ENCODE measurements at regions not wholly inside any gene's neighbourhood (a gene's known extent, or its start where the extent isn't known, plus 50 kb on each side); places are given as distances from the start of the nearest gene placed in this dataset.

DNA sequence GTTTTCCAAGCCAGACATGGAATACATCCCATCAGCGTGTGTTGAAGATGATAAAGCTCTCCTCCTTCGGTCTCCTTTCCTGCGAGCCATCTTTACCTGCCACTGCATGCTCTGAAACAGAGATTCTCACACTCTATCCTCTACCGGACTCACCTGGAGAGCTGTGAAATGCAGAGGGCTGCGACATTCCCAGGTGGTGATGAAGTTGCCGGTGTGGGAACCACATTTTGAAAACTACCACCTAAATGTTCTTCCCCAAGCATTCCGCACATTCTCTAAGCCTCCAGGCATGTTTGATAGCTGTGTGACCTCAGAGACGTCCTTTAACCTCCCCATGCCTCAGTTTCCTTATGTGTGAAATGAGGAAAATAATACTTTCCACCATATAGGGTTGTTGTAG, 226.2 kb upstream of the RAB6C start:
- H3K36me3 Mint-ChIP-seq, result no peaks in the 10 kb centered on the region
- peaks cover 0 to 1% (median 0%) of the 10 kb centered on the region in 5 donors for H3K9me3 Mint-ChIP-seq

DNA sequence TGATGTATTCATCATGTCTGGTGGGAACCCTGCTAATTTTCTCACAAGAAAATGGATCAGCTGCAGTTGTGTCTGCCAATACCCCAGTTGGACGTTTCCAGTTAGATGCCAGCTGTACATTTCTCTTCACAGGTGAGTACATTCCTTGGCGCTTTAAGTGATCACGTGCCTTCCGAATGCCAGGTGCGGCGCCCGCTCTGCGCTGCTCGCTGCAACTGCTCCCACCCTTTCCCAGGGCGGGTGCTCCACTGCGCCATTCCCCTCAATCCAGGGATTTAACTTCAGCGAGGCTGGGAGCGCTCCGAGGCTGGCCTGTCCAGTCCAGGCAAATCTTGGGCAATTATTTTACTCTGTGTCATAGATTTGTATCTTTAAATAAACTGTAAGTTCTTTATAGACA, 225.0 kb upstream of the RAB6C start:
- Mint-ChIP-seq H3K27me3 (no peaks in the 10 kb centered on the region), H3K9me3 (no peaks in the 10 kb centered on the region), H3K4me1 (peaks cover 0 to 3% (median 0%) of the 10 kb centered on the region in 3 donors), H3K36me3 (no peaks in the 10 kb centered on the region), H3K27ac (no peak overlapping the region), H3K4me3 (no peak overlapping the region)
- H3K27me3 ChIP-seq (ENCODE audit: insufficient read depth, low read length, poor library complexity, severe bottlenecking), result no peaks in the 10 kb centered on the region
- no peaks in the 10 kb centered on the region for H3K36me3 ChIP-seq (ENCODE audit: insufficient read depth, low read length)
- H3K27ac ChIP-seq (ENCODE audit: low read depth, low read length), result no peak overlapping the region
- H3K4me3 ChIP-seq (ENCODE audit: low read length), result no peak overlapping the region
- CTCF ChIA-PET, result no interaction called here
- POLR2A ChIA-PET, result no interaction called here
- H3K9me3 ChIP-seq (ENCODE audit: low read length), result no peaks in the 10 kb centered on the region
- no peaks in the 10 kb centered on the region for H3K4me1 ChIP-seq (ENCODE audit: insufficient read depth, low read length)
- DNase-seq, result no peak

More for the DNA sequence above, 226.2 kb upstream of the RAB6C start:
- H3K27me3 Mint-ChIP-seq, result peaks cover 0 to 3% of the 10 kb centered on the region in 2 donors
- H3K4me1 Mint-ChIP-seq, result peaks cover 0 to 3% (median 0%) of the 10 kb centered on the region in 3 donors
- H3K27me3 ChIP-seq (ENCODE audit: insufficient read depth, low read length, poor library complexity, severe bottlenecking), result no peaks in the 10 kb centered on the region
- no peaks in the 10 kb centered on the region for H3K4me1 ChIP-seq (ENCODE audit: insufficient read depth, low read length)
- DNase-seq, result no peak
- ChIA-PET POLR2A (no interaction called here), CTCF (no interaction called here)
- no peaks in the 10 kb centered on the region for H3K9me3 ChIP-seq (ENCODE audit: low read length)
- no peak overlapping the region for H3K27ac ChIP-seq (ENCODE audit: low read depth, low read length)
- H3K4me3 ChIP-seq (ENCODE audit: low read length), result no peak overlapping the region
- no peak overlapping the region for H3K4me3 Mint-ChIP-seq
- no peaks in the 10 kb centered on the region for H3K36me3 ChIP-seq (ENCODE audit: insufficient read depth, low read length)
- H3K27ac Mint-ChIP-seq, result no peak overlapping the region

DNA sequence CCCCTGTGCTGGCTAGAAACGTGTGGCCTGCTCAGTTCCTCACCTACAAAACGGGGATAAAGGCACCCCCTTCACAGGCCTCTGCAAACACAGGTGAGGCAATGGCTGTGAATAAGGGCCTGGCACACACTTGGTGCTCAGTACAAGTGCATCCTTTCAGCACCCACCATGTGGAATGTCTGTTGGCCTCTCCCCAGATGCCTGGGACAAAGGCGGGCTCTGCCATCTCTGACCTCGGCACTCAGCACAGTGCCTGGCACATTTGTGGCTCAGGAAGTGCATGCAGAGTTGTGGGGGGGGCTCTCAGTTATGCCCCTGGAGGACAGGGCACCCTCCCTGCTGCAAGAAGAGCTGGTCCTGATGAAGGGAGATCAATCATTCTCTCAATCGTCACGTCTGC, 224.6 kb upstream of the RAB6C start:
- DNase-seq, result no peak
- H3K36me3 ChIP-seq (ENCODE audit: insufficient read depth, low read length), result no peaks in the 10 kb centered on the region
- H3K9me3 ChIP-seq (ENCODE audit: low read length), result no peaks in the 10 kb centered on the region
- no peak overlapping the region for H3K27ac ChIP-seq (ENCODE audit: low read depth, low read length)
- H3K27me3 ChIP-seq (ENCODE audit: insufficient read depth, low read length, poor library complexity, severe bottlenecking), result no peaks in the 10 kb centered on the region
- Mint-ChIP-seq H3K27ac (no peak overlapping the region), H3K9me3 (no peaks in the 10 kb centered on the region), H3K4me3 (no peak overlapping the region), H3K4me1 (peaks cover 0 to 3% (median 0%) of the 10 kb centered on the region in 3 donors), H3K36me3 (no peaks in the 10 kb centered on the region), H3K27me3 (no peaks in the 10 kb centered on the region)
- POLR2A ChIA-PET, result no interaction called here
- CTCF ChIA-PET, result no interaction called here
- H3K4me3 ChIP-seq (ENCODE audit: low read length), result no peak overlapping the region
- H3K4me1 ChIP-seq (ENCODE audit: insufficient read depth, low read length), result no peaks in the 10 kb centered on the region

DNA sequence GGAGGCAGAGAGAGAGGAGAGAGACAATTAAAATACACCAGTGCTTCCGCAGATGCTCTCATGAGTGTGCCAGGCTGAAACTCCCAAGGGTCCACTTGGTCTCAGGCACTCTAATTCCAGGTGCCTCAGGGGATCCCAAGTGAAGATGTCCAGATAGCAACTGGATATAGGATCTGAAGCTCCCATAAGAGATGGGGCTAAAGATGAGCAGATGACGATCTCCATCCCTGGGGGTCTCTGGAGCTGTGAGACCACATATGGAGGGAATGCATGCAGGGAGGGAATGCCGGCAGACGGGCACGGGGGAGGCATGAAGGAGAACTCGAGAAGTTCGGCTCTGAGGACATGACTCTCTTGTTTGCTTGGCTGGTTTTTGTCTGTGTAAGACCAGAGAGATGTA, 223.7 kb upstream of the RAB6C start:
- no peak overlapping the region for H3K4me3 ChIP-seq (ENCODE audit: low read length)
- ChIA-PET CTCF (no interaction called here), POLR2A (no interaction called here)
- no peaks in the 10 kb centered on the region for H3K9me3 Mint-ChIP-seq
- H3K36me3 Mint-ChIP-seq, result no peaks in the 10 kb centered on the region
- H3K4me1 Mint-ChIP-seq, result peaks cover 0 to 3% (median 0%) of the 10 kb centered on the region in 3 donors
- no peaks in the 10 kb centered on the region for H3K27me3 Mint-ChIP-seq
- H3K4me1 ChIP-seq (ENCODE audit: insufficient read depth, low read length), result no peaks in the 10 kb centered on the region
- no peaks in the 10 kb centered on the region for H3K36me3 ChIP-seq (ENCODE audit: insufficient read depth, low read length)
- no peak overlapping the region for H3K27ac Mint-ChIP-seq
- no peaks in the 10 kb centered on the region for H3K27me3 ChIP-seq (ENCODE audit: insufficient read depth, low read length, poor library complexity, severe bottlenecking)
- DNase-seq, result no peak
- no peak overlapping the region for H3K27ac ChIP-seq (ENCODE audit: low read depth, low read length)
- H3K9me3 ChIP-seq (ENCODE audit: low read length), result no peaks in the 10 kb centered on the region
- no peak overlapping the region for H3K4me3 Mint-ChIP-seq

DNA sequence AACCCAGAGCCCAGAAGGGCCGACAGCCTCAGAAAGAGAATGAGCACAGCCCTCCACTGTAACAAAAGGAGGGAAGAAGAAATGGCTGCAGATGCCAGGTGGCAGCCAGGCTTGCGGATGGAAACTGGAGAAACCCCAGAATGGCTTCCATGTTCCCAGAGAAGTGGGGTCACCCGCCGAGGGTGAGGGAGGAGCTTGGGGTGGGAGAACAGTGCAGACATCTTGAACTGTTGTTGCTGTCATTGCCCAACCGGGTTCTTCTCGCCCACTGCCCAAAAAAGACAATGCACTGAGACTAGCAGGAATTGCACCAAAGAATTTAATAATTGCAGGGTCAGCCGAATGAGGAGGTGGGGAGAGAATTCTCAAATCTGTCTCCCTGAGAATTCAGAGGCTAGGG, 223.2 kb upstream of the RAB6C start:
- Histone ChIP-seq H3K27me3 (ENCODE audit: insufficient read depth, low read length, poor library complexity, severe bottlenecking) (no peaks in the 10 kb centered on the region), H3K9me3 (ENCODE audit: low read length) (no peaks in the 10 kb centered on the region), H3K4me3 (ENCODE audit: low read length) (no peak overlapping the region), H3K36me3 (ENCODE audit: insufficient read depth, low read length) (no peaks in the 10 kb centered on the region), H3K27ac (ENCODE audit: low read depth, low read length) (no peak overlapping the region), H3K4me1 (ENCODE audit: insufficient read depth, low read length) (no peaks in the 10 kb centered on the region)
- DNase-seq, result no peak
- no peak overlapping the region for H3K4me3 Mint-ChIP-seq
- no peaks in the 10 kb centered on the region for H3K36me3 Mint-ChIP-seq
- peaks cover 0 to 3% (median 0%) of the 10 kb centered on the region in 3 donors for H3K4me1 Mint-ChIP-seq
- H3K27ac Mint-ChIP-seq, result no peak overlapping the region
- no peaks in the 10 kb centered on the region for H3K27me3 Mint-ChIP-seq
- CTCF ChIA-PET, result no interaction called here
- POLR2A ChIA-PET, result no interaction called here
- no peaks in the 10 kb centered on the region for H3K9me3 Mint-ChIP-seq

DNA sequence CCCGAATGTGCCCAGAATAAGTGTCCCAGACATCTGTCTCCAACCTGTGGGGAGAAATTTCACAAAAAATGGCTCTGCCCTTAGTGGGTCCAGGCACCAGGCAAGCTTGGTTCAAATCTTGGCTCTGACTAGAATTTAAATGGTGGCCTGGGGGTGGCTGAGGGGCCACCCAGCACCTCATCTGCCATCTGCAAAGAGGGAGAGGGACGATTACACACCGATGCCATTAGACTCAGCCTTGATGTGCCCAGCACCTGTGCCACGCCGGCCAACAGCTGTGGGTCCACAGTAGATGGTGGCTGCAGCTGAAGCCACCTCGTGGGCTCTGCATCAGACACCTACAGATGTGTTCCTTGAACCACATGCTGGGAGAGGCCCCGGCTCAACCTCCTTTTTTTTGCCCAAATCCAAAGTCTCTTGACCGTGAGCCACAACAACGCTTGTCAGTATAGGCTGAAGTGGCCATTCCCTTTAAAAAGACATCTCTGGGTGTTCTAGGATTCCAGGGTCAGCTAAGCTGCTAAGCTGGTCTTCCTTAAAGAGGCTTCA, 222.0 kb upstream of the RAB6C start:
- Histone ChIP-seq H3K36me3 (ENCODE audit: insufficient read depth, low read length) (no peaks in the 10 kb centered on the region), H3K27me3 (ENCODE audit: insufficient read depth, low read length, poor library complexity, severe bottlenecking) (no peaks in the 10 kb centered on the region), H3K9me3 (ENCODE audit: low read length) (no peaks in the 10 kb centered on the region), H3K4me1 (ENCODE audit: insufficient read depth, low read length) (no peaks in the 10 kb centered on the region), H3K4me3 (ENCODE audit: low read length) (no peak overlapping the region), H3K27ac (ENCODE audit: low read depth, low read length) (no peak overlapping the region)
- Mint-ChIP-seq H3K4me1 (peaks cover 0 to 3% (median 0%) of the 10 kb centered on the region in 3 donors), H3K9me3 (no peaks in the 10 kb centered on the region), H3K27ac (no peak overlapping the region), H3K4me3 (no peak overlapping the region), H3K27me3 (no peaks in the 10 kb centered on the region), H3K36me3 (no peaks in the 10 kb centered on the region)
- ChIA-PET CTCF (no interaction called here), POLR2A (no interaction called here)
- DNase-seq, result no peak

DNA sequence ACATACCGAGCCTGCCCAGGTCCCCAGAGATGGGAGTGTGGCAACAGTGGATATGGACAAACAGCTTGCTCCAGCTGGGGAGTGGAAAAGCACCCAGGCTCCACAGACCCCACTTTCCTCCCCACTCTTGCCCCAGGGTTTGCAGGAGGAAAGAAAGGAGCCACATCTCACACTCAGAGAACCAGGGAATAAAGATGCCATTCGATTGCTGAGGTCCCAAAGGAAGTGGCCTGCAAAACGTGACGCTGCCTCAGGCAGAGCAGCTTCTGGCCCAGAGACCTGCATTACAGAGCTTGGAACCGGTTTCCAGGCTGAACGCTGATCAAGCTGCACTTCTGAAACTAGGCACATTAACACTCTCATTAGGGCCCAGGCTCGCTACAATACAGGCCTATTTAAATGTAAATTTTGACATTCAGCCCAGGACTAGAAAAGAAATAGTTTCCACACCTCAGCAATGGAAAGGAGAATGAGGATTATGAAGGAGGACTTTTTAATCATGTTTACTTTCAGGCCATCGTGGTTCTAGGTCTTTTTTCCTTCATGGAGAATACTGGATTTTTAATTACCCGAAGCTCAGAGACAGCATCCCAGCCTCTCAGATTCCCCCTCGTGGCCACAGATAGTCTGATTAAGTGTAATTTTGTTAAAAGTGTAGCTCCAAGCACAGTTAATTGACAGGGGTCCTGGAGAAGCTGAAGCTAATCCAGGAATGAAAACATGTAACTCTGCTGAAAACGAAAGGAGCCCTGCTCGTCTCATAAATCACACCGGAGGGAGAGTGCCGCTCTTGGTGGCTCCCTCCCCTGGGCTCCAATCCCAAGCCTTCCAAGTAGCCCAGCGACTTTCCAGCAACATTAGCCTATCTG, 221.3 kb upstream of the RAB6C start:
- no peak overlapping the region for H3K4me3 ChIP-seq (ENCODE audit: low read length)
- CTCF ChIA-PET, result no interaction called here
- H3K36me3 Mint-ChIP-seq, result no peaks in the 10 kb centered on the region

DNA sequence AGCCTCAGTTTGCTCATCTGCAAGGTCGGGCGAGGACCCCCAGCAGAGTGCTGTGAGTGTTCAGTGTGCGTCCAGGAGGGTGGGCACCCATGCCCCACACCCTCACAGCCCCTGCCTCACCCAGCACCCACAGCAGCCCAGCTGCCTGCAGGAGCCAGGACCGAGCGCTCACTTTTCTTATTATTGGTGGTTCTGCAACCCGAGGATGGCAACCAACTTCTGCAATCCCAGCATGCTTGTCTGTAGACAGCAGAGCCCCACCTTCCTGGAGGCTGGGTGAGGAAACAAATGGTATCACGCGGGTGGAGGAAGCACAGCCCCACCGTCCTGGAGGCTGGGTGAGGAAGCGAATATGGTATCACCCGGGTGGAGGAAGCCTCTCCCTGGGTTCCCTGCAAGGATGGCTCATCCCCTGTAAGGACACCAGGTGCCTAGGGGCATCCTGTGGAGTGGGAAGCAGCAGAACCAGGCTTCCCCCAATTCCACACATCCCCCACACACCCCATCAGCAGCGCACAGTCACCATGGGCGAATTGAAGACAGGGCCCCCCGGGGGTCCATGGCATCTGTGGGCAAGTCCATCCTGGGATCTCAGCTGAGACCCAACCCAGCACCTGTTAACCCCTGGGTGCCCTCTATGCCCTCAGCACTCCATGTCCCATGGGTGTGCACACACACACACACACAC, 220.5 kb upstream of the RAB6C start:
- CTCF ChIA-PET, result no interaction called here
- no peaks in the 10 kb centered on the region for H3K9me3 Mint-ChIP-seq
- H3K4me3 Mint-ChIP-seq, result no peak overlapping the region
- peak overlapping the region in 1 of 8 donors; percentile 43 for H3K27ac Mint-ChIP-seq
- H3K4me1 Mint-ChIP-seq, result peaks cover 0 to 3% (median 0%) of the 10 kb centered on the region in 3 donors
- Histone ChIP-seq H3K27ac (ENCODE audit: low read depth, low read length) (no peak overlapping the region), H3K9me3 (ENCODE audit: low read length) (no peaks in the 10 kb centered on the region), H3K27me3 (ENCODE audit: insufficient read depth, low read length, poor library complexity, severe bottlenecking) (no peaks in the 10 kb centered on the region), H3K4me3 (ENCODE audit: low read length) (no peak overlapping the region), H3K36me3 (ENCODE audit: insufficient read depth, low read length) (no peaks in the 10 kb centered on the region), H3K4me1 (ENCODE audit: insufficient read depth, low read length) (no peaks in the 10 kb centered on the region)
- H3K36me3 Mint-ChIP-seq, result no peaks in the 10 kb centered on the region
- H3K27me3 Mint-ChIP-seq, result peaks cover 0 to 1% of the 10 kb centered on the region in 2 donors
- DNase-seq, result no peak
- POLR2A ChIA-PET, result no interaction called here

More for the DNA sequence above, 221.3 kb upstream of the RAB6C start:
- no peaks in the 10 kb centered on the region for H3K9me3 Mint-ChIP-seq
- DNase-seq, result no peak
- H3K27ac Mint-ChIP-seq, result no peak overlapping the region
- H3K4me1 Mint-ChIP-seq, result peaks cover 0 to 3% (median 0%) of the 10 kb centered on the region in 3 donors
- POLR2A ChIA-PET, result no interaction called here
- Histone ChIP-seq H3K36me3 (ENCODE audit: insufficient read depth, low read length) (no peaks in the 10 kb centered on the region), H3K4me1 (ENCODE audit: insufficient read depth, low read length) (no peaks in the 10 kb centered on the region), H3K27me3 (ENCODE audit: insufficient read depth, low read length, poor library complexity, severe bottlenecking) (no peaks in the 10 kb centered on the region), H3K27ac (ENCODE audit: low read depth, low read length) (no peak overlapping the region), H3K9me3 (ENCODE audit: low read length) (no peaks in the 10 kb centered on the region)
- H3K4me3 Mint-ChIP-seq, result no peak overlapping the region
- peaks cover 0 to 1% of the 10 kb centered on the region in 2 donors for H3K27me3 Mint-ChIP-seq
